ENCODE measurements at regions not wholly inside any gene's neighbourhood (a gene's known extent, or its start where the extent isn't known, plus 50 kb on each side); places are given as distances from the start of the nearest gene placed in this dataset.

GRCh38 chrX:134738445-134738844, 58.6 kb downstream of the PABIR2 start:
- TF ChIP-seq POLR2A (IDR thresholded peaks at IDR 0.05) (no peak), EP300 (IDR thresholded peaks at IDR 0.05) (no peak)
- TF ChIP-seq, protein P1, sequence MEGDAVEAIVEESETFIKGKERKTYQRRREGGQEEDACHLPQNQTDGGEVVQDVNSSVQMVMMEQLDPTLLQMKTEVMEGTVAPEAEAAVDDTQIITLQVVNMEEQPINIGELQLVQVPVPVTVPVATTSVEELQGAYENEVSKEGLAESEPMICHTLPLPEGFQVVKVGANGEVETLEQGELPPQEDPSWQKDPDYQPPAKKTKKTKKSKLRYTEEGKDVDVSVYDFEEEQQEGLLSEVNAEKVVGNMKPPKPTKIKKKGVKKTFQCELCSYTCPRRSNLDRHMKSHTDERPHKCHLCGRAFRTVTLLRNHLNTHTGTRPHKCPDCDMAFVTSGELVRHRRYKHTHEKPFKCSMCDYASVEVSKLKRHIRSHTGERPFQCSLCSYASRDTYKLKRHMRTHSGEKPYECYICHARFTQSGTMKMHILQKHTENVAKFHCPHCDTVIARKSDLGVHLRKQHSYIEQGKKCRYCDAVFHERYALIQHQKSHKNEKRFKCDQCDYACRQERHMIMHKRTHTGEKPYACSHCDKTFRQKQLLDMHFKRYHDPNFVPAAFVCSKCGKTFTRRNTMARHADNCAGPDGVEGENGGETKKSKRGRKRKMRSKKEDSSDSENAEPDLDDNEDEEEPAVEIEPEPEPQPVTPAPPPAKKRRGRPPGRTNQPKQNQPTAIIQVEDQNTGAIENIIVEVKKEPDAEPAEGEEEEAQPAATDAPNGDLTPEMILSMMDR (IDR thresholded peaks at IDR 0.05) = no peak
